ENCODE measurements at regions not wholly inside any gene's neighbourhood (a gene's known extent, or its start where the extent isn't known, plus 50 kb on each side); places are given as distances from the start of the nearest gene placed in this dataset.
"Not testable (repeated sequence)": the region's sequence is repeated elsewhere in the genome, so short reads cannot be mapped to it uniquely, and the experiment has no call there.

DNA sequence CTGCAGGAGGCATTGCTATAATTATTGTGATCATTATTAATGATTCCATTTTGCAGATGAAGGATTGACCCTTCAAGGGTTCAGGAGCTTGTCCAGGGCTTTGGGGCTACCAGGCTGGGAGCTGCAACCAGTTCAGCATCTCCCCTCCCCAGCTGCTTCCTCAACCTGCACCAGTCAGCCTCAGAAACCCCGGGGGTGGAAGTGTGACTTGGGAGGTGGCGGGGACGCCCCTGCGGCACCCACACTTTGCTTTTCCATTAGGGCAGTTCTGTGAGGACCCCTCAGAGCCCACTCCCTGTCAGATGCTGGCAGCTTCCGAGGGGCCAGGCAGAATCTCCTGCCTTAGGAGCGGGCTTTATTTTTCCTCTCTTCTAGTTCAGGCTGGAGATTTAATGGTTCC, 85.6 kb downstream of the OLFM1 start:
- DNase-seq (ENCODE audit: low read depth) = no peak
- in situ Hi-C loops (cut with HindIII; ENCODE audit: low pct_unique_long_range_greater_than_20kb, low sequenced_read_pairs) = no loop called here

- no peak for DNase-seq (ENCODE audit: low read depth)
- in situ Hi-C loops (cut with HindIII; ENCODE audit: low pct_unique_long_range_greater_than_20kb, low sequenced_read_pairs) = no loop called here
Measured at GRCh38 chr9:135174248-135174647, 86.8 kb downstream of the OLFM1 start.

DNA sequence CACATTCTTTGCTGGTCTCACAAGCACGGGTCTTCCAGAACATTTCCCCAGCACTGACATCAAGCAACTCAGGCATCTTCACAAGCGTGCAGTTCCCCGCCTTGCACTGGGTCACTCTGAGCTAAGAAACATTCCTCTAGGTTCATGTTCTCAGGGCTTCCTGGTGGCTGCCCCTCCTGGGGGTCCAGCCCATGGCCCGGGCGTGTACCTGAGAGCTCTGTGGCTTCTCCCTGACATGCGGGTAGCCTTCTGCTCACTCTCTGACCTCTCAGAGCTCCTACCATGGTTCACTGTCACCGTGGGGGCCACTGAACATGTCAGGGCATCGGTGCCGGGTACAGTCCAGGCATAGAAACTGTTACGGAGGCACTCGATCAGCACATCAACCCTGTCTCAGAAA, 87.5 kb downstream of the OLFM1 start:
- in situ Hi-C loops (cut with HindIII; ENCODE audit: low pct_unique_long_range_greater_than_20kb, low sequenced_read_pairs) = no loop called here

DNA sequence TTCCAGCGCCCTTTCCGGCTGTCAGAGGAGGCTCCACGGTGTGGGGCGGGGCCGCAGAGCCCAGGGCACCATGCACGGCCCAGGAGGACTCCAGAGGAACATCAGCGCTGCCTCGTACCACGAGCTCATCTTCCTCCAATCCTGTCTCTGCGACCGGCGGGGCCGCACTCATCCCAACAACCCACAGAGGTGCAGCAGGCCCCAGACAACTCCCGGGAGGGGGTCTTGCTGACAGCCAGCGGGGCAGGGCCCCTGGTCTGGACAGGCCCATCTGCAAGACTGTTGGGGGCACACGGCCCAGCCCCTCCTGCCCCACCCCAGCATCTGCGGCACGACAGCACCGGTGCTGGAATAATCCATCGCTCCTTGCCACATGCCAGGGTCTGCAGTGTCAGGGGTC, 88.8 kb downstream of the OLFM1 start:
- in situ Hi-C loops (cut with HindIII; ENCODE audit: low pct_unique_long_range_greater_than_20kb, low sequenced_read_pairs) = no loop called here
- no peak for DNase-seq (ENCODE audit: low read depth)

More for the DNA sequence above, 87.5 kb downstream of the OLFM1 start:
- no peak for DNase-seq (ENCODE audit: low read depth)

GRCh38 chr9:135177562-135177961, 90.1 kb downstream of the OLFM1 start:
- in situ Hi-C loops (cut with HindIII; ENCODE audit: low pct_unique_long_range_greater_than_20kb, low sequenced_read_pairs); DNase-seq (ENCODE audit: low read depth): not testable (repeated sequence)

DNA sequence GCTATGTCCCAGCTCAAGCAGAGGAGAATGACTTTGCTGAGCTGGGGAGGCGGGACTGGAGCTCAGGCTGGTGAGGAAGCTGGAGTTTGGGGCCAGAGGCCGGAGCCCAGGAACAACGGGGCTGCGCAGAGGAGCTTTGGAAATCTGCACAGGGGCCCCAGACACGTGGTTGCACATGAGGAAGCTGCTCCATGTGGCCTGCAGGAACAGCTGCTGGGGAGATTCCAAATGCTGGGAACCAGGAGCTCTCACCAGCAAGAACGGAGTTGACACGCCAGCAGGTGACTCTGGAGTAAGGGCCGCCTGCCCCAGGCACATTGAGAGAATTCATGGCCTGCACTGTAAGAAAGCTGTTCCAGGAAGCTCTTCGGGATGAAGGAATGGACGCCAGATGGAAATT, 91.0 kb downstream of the OLFM1 start:
- DNase-seq (ENCODE audit: low read depth) = no peak
- in situ Hi-C loops (cut with HindIII; ENCODE audit: low pct_unique_long_range_greater_than_20kb, low sequenced_read_pairs) = no loop called here

GRCh38 chr9:135179041-135179440, 91.6 kb downstream of the OLFM1 start:
- DNase-seq (ENCODE audit: low read depth) = no peak
- in situ Hi-C loops (cut with HindIII; ENCODE audit: low pct_unique_long_range_greater_than_20kb, low sequenced_read_pairs) = no loop called here

- DNase-seq (ENCODE audit: low read depth) = no peak
- in situ Hi-C loops (cut with HindIII; ENCODE audit: low pct_unique_long_range_greater_than_20kb, low sequenced_read_pairs) = no loop called here
Measured at GRCh38 chr9:135179976-135180375, 92.5 kb downstream of the OLFM1 start.

- in situ Hi-C loops (cut with HindIII; ENCODE audit: low pct_unique_long_range_greater_than_20kb, low sequenced_read_pairs) = no loop called here
Measured at GRCh38 chr9:135180586-135180985, 93.1 kb downstream of the OLFM1 start.

GRCh38 chr9:135181336-135181735, 93.9 kb downstream of the OLFM1 start:
- no peak for DNase-seq (ENCODE audit: low read depth)
- in situ Hi-C loops (cut with HindIII; ENCODE audit: low pct_unique_long_range_greater_than_20kb, low sequenced_read_pairs) = no loop called here

More at GRCh38 chr9:135180586-135180985, 93.1 kb downstream of the OLFM1 start:
- no peak for DNase-seq (ENCODE audit: low read depth)

DNA sequence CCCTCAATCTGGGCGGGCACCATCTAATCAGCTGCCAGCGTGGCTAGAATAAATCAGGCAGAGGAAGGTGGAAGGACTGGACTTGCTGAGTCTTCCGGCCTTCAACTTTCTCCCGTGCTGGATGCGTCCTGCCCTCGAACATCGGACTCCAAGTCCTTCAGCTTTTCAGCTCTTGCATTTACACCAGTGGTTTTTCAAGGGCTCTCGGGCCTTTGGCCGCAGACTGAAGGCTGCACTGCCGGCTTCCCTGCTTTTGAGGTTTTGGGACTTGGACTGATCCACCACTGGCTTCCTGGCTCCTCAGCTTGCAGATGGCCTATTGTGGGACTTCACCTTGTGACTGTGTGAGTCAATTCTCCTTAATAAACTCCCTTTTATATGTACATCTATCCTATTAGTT, 94.4 kb downstream of the OLFM1 start:
- DNase-seq (ENCODE audit: low read depth); in situ Hi-C loops (cut with HindIII; ENCODE audit: low pct_unique_long_range_greater_than_20kb, low sequenced_read_pairs): not testable (repeated sequence)

GRCh38 chr9:135183069-135183468, 95.6 kb downstream of the OLFM1 start:
- in situ Hi-C loops (cut with HindIII; ENCODE audit: low pct_unique_long_range_greater_than_20kb, low sequenced_read_pairs) = no loop called here
- no peak for DNase-seq (ENCODE audit: low read depth)

- in situ Hi-C loops (cut with HindIII; ENCODE audit: low pct_unique_long_range_greater_than_20kb, low sequenced_read_pairs) = no loop called here
- no peak for DNase-seq (ENCODE audit: low read depth)
Measured at GRCh38 chr9:135183528-135184180, 96.2 kb downstream of the OLFM1 start.

GRCh38 chr9:135184181-135185053, 96.9 kb downstream of the OLFM1 start:
- DNase-seq (ENCODE audit: low read depth) = no peak
- in situ Hi-C loops (cut with HindIII; ENCODE audit: low pct_unique_long_range_greater_than_20kb, low sequenced_read_pairs) = no loop called here

GRCh38 chr9:135185060-135185459, 97.6 kb downstream of the OLFM1 start:
- in situ Hi-C loops (cut with HindIII; ENCODE audit: low pct_unique_long_range_greater_than_20kb, low sequenced_read_pairs) = no loop called here

DNA sequence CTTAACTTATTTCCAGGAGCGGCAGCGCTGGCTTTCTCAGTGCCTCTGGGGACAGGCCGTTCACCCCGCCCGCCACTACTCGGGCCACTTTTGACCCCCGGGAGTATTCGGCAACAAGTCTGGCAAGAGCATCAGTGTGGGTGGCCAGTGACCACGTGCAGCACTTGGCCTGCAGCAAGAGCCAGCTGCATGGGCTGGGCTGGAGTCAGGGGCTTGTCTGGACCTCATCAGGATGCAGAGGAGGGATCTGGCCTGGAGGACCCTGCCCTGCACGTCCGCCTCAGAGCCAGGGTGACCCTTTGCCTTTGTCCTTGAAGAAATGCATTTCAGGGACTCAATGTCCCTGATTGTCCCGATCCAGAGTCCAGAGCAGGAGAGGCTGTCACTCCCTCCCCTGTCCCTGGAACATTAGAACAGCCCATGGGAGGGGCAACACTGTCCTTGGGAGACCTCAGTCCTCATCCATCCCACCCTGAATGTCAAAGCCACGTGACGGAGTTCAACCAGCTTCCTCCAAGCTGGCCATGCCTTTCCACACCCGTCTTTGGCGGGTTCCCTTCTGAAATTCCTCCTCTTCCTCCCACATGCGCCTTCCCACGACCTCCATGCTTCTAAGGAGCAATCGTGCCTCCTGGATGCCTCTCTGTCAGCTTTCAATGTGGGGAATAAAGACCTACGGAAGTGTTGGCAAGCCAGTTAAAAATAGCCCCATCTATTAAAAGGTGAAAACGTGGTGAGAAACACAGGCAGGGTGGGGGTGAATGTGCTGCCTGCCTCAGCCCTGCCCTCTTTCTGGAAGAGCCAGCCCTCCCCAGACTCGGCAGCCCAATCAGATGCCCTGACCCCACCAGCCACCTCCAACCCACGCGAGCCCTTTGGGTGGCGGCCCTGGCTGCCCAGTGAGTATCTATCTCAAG, 99.0 kb downstream of the OLFM1 start:
- in situ Hi-C loops (cut with HindIII; ENCODE audit: low pct_unique_long_range_greater_than_20kb, low sequenced_read_pairs) = no loop called here
- no peak for DNase-seq (ENCODE audit: low read depth)

More at GRCh38 chr9:135185060-135185459, 97.6 kb downstream of the OLFM1 start:
- no peak for DNase-seq (ENCODE audit: low read depth)

DNA sequence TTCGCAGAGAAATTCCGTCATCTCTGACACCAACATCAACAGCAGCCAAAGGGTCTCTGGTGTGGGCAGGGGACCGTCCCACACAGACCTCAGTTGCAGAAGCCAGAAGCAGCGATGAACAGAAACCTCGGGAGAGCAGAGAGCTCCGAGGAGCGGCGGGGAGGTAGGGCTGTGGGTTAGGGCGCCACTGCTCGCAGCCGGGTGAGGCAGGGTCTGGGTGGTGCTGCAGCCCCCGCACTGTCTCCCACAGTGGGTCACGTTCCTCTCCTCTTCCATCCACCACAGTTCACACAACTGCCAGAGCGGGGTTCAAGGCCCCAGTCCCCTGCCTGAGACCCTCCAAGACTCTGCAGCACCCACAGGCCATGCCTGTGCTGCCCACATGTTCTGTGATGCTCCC, 99.9 kb downstream of the OLFM1 start:
- in situ Hi-C loops (cut with HindIII; ENCODE audit: low pct_unique_long_range_greater_than_20kb, low sequenced_read_pairs) = no loop called here
- no peak for DNase-seq (ENCODE audit: low read depth)

- no peak for DNase-seq (ENCODE audit: low read depth)
- in situ Hi-C loops (cut with HindIII; ENCODE audit: low pct_unique_long_range_greater_than_20kb, low sequenced_read_pairs) = no loop called here
Measured at GRCh38 chr9:135188681-135189151, 101.2 kb downstream of the OLFM1 start.

Data from Caki2 (cell line).